GM12872 (cell line): ENCODE measurements at regions not wholly inside any gene's neighbourhood (a gene's known extent, or its start where the extent isn't known, plus 50 kb on each side); places are given as distances from the start of the nearest gene placed in this dataset.

Experiments
- CTCF ChIP-seq: IDR thresholded peaks from 3 replicates; pipeline ENCODE4 v1.5.1; 2011; ENCODE audit warnings: low read depth, mild to moderate bottlenecking, low read length, moderate library complexity; ENCODE audit not compliant: insufficient read depth

GRCh38 chr12:30345744-30346471 lies 349.8 kb downstream of the IPO8 start:
- no peak for TF ChIP-seq CTCF

GRCh38 chr12:30330565-30330964 lies 365.1 kb downstream of the IPO8 start:
- TF ChIP-seq CTCF, result no peak

- TF ChIP-seq CTCF, result no peak
These were observed 366.4 kb downstream of the IPO8 start for GRCh38 chr12:30329281-30329680.

- no peak for TF ChIP-seq CTCF
These were observed 372.7 kb downstream of the IPO8 start for GRCh38 chr12:30323008-30323407.

- TF ChIP-seq CTCF, result no peak
These were observed 375.1 kb downstream of the IPO8 start for GRCh38 chr12:30320561-30320960.

- no peak for TF ChIP-seq CTCF
These were observed 381.1 kb downstream of the IPO8 start for GRCh38 chr12:30314506-30315100.

- TF ChIP-seq CTCF, result no peak
These were observed 387.5 kb downstream of the IPO8 start for GRCh38 chr12:30308010-30308717.
